ENCODE measurements at regions not wholly inside any gene's neighbourhood (a gene's known extent, or its start where the extent isn't known, plus 50 kb on each side); places are given as distances from the start of the nearest gene placed in this dataset.

DNA sequence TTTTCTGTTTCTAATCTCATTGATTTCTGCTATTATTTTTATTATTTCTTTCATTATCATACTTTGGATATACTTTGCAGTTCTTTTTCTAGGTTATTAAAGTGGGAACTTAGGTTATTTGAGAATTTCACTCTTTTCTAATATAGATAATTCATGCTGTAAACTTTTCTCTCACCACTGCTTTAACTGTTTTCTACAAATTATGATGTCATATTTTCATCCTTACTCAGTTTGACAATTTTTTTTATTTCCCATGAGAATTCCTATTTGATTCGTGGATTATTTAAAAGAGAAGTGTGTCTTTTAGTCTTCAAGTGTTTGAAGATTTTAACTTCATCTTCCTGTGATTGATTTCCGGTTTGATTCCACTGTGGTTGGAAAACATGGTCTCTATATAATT is 336.8 kb upstream of the SALL1 start:
- no peak for DNase-seq (ENCODE audit: low spot score)

DNA sequence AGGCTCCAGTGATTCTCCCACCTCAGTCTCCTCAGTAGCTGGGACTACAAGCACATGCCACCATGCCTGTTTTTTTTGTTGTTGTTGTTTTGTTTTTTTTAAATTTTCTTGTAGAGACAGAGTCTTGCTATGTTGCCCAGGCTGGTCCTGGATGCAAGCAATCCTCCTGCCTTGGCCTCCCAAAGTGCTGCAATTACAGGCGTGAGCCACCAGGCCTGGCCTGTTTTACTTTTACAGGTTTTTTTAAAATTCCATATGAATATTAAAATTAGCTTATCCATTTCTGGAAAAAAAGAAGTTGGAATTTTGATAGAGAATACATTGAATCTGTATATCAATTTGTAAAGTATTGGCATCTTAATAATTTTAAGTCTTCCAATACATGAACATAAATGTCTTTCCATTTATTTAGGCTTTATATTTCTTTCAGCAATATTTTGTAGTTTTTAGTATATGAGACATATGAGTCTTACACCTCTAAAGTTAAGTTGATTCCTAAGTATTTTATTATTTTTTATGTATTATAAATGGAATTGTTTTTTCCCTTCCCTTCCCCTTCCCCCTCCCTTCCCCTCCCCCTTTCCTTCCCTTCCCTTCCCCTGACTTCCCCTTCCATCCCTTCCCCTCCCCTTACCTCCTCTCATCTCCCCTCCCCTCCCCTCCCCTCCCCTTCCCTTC is 323.5 kb upstream of the SALL1 start:
- no peak for DNase-seq (ENCODE audit: low spot score)

DNA sequence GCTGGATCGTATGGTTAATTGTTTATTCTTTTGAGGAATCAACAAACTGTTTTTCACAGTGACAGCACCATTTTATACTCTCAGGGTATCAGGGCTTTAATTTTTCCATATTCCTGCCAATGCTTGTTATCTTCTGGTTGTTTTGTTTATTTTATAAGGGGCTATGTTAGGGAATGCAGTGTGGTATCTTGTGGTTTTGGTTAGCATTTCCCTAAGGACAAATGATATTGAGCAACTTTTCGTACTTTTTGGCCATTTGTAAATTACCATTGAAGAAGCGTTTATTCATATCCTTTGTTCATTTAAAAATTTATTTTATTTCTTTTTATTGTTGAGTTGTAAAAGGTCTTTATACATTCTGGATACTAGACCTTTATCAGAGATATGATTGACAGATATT is 322.0 kb upstream of the SALL1 start:
- no peak for DNase-seq (ENCODE audit: low spot score)

DNA sequence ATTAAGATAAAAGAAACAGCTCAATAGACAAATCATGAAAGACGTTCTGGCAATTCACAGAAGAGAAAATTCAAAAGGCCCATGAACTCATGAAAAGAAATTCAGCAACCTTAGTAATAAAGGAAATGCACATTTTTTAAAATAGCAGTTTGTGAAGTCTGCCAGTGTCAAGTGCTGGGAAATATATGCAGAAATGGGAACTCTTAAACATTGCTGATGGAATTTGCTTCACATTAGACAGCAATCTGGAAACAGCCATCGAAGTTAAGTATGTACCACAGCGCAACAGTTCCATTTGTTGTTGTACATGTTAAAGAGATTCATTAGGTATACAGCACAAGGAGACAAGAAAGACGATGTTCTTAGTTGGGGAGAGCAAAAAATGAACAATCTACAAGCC is 319.4 kb upstream of the SALL1 start:
- no peak for DNase-seq (ENCODE audit: low spot score)

DNA sequence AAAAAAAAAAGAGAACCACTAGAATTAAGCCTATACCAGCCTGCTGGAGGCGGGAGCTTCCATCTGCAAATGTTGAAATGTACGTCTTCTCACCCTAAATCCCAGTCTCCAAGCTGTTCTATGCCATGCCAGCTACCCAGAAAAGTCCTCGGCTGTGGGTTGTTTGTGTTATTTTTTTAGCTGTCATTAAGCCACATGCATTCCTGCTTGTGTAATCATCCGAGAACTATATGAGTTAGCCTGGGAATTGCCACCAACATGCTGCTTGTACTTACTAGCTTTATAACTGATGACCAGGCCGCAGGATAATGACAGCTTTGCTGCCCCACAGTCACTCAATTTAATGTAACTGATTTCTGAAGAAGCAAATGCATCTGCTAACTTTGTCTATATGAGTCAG is 313.9 kb upstream of the SALL1 start:
- peak; percentile 82 for DNase-seq (ENCODE audit: low spot score)

DNA sequence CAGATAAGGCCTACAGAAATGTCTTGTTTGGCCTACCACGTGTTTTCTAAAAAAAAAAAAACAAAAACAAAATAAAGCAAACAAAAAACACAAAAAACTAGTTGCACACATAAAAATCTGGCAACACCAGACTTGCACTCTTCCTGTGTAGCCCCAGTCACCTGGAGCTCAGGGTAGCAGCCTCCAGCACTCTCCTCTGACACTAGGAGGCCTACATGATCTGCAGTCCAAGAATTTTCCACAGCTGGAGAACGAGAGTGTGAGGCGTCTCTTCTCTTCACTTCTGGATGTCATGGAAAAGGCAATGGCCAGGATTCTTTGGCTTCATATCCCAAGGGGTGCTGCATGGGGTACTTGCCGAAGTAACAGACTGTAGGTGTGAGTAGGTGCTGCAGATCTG is 310.2 kb upstream of the SALL1 start:
- DNase-seq (ENCODE audit: low spot score) = no peak

DNA sequence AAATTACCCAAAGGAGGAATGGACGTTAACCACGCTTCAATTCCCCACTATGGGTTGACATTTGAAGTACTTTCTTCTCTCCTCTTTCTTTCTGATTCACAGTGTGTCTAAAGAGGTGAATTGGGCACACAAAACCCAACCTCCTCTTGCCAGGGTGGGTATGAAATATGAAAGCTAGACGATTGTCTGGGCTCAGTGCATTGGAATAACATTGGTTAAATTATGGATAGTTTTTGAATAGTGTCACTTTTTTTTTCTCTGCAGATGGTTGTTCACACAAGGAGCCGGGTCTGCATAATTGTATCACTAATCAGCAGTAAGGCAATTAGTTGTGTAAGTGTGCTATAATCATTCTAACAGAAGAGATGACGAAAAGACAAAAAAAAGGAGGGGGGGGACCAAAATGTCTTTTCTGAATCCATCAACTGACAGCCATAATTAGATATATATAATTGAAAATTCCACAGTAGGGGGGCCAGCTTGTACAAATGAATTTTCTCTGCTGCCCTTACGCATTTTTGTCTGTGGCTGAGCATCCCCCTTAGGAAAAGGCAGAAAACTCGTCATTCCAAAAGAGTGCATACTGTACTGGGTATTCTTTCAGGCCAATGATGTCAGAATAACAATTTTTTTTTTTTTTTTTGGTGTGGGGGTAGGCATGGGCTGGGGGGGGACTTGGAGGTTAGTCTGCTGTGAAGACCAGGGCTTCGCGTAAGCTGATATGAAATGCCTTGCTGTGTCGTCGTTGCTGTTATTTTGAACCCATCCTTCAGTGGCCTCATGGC is 307.5 kb upstream of the SALL1 start:
- DNase-seq (ENCODE audit: low spot score) = no peak

DNA sequence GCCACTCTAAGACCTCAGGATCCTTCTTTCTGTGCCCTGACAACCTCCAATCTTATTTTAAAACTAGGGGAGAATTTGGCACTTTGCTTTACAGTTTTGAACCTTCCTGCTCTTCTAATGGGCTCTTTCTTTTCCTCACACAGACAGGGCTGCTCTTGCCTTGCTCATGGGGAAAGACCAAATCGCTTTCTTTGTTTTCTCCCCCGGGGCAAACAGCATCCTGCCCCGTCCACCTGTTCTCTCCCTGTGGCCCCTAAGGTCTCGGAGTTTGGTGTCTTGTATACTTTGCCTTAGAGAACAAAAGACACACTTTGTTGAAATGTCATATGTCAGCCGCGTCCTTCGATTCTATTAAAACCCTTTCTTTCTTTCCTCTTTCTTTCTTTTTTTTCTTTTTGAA is 306.7 kb upstream of the SALL1 start:
- no peak for DNase-seq (ENCODE audit: low spot score)

DNA sequence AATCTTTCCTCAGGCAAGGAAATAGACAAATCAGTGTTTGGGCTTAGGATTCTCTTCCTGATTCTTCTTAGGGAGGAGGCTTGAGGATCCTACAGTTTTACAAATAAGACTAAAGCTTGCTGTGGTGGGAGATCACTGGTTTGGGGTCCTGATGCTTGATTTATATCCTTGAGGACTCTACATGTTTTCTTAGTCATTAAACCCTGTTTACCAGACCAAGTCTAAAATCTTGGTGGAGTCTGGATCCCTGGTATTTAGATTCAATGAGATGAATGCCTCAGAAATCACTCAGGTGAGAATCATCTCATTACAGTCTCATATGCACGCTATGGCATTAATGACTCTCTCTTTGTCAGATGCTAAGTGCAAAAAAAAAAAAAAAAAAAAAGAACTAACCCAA is 304.3 kb upstream of the SALL1 start:
- DNase-seq (ENCODE audit: low spot score) = no peak

DNA sequence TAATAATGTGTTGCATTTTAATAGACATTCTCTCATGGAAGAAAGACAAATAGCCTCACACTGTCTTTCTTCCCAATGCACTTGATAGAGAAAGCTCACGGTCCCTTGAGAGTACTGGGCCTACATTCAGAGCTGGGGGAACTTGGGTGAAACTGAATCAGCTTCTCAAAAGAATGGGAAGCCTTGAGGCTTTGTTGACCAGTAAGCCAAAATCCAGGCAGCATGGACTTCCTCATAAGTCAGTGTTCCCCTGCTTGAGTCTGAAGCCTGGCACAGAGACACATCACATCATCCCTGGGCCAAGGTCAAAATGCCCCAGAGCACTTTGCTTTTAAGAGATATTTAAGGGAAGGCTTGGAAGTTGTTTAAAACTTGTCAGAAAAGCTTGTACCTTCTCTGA is 302.2 kb upstream of the SALL1 start:
- DNase-seq (ENCODE audit: low spot score) = no peak

DNA sequence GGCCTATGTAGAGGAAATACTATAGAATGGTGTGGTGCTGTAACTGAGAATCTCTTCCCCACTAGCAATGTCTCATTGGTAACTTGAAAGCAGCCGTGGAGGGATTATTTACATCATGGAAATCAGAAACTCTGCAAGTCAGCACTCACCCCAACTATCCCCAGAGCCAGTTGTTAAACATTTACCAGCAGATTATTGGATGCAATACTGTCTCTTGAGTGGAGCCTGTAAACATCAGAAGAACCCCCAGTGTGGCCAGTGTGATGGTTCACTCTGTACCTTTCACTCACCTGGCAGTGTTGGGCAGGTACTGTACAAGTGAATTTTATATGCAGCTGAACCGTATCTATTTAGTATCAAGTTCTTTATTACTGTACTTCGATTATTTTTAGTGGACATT is 299.8 kb upstream of the SALL1 start:
- DNase-seq (ENCODE audit: low spot score) = no peak

DNA sequence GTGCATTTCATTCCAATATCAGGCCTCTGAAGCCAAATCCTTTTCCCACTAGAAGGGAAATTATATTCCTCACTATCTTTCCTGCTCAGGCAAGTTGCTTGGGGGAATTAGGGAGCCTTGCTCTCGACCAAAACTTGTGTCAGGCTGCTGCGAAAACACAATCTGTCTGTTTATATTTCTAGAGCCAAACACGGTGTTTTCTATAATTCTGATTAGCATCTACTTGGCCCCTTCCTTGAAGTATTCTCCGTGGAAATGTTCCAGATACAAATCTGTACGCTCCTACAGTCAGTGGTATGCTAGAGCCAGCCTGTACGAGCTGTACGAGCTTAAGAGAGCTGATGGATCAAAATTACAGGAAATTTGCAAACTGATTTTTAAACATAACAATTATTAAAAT is 299.3 kb upstream of the SALL1 start:
- no peak for DNase-seq (ENCODE audit: low spot score)

DNA sequence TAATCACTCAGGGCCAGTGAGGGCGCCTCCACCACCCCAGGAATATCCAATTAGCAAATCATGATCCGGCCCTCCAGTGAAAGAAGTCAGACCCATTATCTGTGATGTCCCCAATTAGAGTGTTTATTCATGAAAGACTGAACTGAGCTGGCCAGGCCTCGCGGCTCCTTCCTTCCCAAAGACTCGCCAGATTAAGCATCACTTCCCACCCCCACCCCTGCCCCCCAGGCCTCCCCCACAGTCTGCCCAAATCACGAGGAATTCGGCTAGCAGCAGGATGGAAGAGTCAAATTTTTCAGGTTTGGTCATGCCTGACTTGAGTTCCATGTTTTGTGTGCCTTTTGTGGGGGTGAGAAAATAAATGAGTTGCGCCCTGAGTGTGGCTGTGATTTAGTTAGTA is 298.4 kb upstream of the SALL1 start:
- DNase-seq (ENCODE audit: low spot score) = no peak

DNA sequence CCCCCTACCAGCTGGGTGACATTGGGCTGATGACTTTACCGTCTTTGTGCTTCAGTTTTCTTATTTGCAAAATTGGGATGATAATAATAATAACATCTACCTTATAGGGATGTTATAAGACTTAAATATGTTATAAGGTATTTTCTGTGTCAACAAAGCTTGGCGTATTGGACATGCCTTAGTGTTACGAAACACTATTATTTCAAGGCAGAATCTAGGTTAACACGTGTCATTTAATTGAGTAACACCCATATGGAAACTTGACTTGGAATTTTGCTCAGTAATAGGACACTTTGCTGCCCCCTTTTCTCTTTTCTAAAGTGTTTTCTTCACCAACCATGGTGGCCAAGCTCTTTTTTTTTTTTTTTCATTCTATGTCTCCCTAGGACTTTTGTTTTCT is 294.2 kb upstream of the SALL1 start:
- no peak for DNase-seq (ENCODE audit: low spot score)

DNA sequence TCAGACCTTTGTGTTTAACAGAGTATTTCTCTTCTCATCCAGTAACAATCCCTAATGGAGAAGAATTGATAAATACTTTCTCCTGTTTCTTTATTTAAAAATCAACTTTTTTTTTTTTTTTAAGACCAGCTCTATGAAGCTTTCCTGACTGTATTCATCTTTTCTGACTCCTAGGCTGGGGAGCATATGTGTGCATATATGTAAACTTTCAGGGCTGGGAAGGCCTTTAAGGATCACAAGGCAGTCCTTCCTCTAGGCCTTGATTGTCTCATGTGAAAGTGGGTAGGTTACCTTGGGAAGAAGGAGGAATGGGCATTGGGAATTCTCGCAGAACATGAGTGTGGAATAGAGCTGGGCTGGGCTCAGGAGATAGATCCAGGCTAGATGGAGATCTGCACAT is 292.9 kb upstream of the SALL1 start:
- DNase-seq (ENCODE audit: low spot score) = no peak

DNA sequence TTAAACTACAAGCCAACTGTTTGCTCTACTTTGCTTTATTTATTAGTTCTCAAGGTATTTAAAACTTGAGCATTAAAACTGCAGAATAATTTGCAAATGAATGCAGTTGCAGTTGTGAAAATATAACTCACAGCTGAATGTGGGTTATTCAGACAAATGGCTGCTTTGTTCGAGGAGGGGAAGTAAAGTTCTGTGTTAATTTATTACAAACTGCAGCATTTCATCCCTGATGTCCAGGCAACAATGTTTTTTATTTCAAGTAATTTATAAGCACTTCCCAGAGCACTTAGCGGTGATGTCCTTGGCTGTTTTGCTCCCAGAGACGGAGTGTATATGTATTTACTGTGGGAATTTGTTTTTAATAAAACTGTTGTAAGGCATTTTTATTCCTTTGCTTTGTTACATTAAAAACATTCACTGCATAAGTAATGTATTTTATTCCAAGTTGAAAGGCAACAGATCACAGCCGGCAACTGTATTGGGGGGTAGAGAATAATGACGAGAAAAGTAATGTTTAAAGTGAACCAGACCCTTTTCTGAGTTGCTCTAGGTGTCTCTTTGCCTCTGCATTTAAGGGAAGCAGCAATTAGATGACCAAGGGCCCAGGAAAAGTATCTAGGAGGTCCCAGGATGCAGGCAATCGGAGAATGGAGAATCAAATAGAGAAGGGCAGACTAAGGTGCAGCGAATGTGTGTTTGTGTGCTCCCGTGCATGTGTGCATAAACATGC is 291.2 kb upstream of the SALL1 start:
- DNase-seq (ENCODE audit: low spot score) = no peak

DNA sequence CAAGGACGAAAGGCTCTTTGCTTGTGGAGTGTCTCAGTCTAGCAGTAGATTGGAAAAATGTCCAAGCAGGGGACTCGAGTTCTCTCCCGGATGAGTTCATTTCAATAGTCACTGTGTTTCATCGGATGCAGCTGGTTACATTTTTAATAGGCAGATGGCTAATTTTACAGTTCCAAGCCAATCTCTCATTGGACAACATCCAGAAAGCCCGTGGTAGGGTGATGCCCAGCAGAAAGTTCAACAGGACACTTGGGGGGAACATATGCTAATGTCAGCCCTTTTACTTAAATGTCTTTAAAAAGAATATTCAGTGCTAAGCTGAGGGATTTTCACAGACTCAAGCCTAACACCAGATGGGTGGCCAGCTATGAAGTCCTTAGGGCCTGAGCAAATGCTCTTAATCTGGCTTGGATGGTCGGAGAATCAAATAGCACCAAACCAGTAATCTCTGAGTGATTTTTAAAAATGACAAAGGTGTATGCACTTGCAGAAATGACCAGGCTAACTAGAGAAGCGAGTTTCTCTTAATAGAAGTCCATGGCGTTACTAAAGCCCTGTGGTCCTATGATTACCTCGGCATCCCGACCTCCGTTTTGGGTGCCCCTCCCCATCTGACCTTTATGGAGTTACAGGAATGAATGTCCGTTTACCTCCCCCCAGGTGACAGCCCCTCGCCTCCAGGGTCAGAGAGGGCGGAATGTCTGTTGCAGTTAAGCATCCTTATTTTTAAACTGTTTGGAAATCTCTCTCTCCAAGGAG is 289.2 kb upstream of the SALL1 start:
- no peak for DNase-seq (ENCODE audit: low spot score)

DNA sequence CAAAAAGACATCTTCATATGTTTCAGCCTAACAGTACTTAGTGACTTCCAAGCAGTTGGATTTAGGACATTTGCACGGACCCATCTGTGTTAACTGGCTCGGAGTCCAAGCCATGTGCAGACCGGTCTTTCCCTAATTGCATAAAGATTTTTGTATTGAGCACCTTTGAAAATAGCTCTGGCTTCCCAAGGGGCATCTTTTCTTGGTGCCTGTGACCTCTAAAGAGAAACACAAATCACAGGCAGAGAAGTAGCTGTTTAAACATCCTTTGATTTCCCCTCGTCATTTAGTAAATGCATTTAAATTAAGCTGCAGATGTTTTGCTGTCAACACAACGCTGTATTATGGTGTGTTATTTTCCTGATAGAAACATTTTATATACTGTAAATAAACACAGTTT is 288.2 kb upstream of the SALL1 start:
- DNase-seq (ENCODE audit: low spot score) = no peak

DNA sequence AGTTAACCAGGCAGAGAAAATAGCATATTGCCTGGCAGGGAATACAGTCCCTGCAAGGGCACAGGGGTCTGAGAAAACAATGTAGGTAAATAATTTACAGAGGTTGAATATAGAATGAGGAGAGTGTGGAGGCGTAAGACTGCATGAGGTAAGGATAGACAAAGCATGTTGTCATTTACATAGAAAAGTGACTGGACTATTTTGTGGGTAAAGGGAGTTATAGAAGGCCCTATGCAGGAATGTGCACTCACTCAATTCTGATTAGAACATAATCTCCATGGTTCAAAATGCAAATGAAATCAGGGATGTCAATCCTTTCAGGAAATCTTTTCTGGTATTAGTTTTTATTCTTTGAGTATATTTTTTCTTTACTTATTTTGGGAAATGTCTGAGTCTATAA is 285.7 kb upstream of the SALL1 start:
- no peak for DNase-seq (ENCODE audit: low spot score)

DNA sequence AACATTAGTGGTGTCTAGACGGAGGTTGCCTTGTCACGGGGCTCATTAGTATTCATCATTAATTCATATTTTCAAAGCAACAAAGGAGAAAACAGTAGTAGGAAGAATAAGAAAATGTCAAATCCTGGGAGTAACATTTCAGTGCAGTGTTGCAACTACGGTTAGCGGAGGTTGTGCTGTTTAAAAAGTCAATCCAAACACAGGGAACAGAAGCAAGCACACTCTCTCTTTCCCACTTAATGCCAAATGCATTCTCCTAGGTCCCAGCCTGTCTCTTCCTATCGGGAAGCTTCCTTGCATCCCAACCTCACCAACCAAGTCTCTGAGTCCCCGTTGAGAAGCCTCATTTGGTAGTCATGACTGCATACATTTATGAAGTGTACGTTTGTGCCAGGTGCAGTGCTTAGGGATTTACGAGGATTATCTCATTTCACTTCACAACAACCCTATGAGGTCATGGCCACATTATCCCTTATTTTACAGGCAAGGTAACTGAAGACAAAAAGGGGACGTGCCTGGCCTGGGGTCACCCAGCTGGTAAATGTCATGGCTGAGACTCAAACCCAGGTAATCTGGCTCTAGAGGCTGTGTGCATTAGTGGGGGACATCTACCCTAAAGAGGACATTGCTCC is 283.6 kb upstream of the SALL1 start:
- DNase-seq (ENCODE audit: low spot score) = no peak

DNA sequence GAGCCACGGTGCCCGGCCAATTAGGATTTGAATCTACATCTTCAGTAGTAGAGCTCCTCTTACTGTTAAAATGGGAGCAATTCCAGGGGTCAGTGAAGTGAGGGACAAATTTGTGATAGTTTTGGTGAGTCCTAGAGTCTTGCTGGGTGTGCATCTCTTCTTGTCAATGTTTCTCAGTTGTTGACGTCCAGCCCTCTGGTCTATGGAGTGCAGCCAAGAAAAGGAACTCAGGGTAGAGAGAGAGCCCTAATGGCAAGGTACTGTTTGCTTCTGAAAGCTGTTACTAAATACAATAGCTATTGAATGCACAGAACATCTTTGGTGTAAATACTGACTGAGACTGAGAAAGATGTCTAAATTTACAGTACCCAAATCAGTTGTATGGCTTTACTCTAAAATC is 282.5 kb upstream of the SALL1 start:
- DNase-seq (ENCODE audit: low spot score) = no peak

Measured in A172 (cell line).